ENCODE measurements at regions not wholly inside any gene's neighbourhood (a gene's known extent, or its start where the extent isn't known, plus 50 kb on each side); places are given as distances from the start of the nearest gene placed in this dataset.

DNA sequence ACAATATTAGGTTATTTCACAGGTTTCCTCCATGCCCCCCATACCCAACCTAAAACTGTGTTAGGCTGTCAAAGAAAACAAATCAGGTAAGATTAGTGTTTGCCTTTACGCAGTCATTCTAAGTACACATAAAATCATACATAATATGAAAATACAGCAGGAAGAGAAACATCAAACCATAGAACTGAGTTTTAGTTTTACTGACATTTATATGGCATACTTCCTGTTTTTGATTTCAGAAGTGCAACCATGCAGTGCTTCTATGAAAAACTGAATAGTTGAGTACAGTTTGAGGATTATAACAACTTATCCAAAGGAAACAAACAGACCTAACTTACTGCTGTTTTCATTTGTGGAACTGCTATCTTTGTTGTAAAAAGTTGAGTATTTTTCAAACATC, 91.3 kb downstream of the KCNRG start:
- POLR2A ChIA-PET (ENCODE audit: unreplicated experiment): interaction anchor here (0.7 kb wide), 1 partner anchor 335 kb away, joined by 3 read pairs; no protein-coding TSS in a partner anchor
- Histone ChIP-seq H3K4me1 (ENCODE audit: control insufficient read depth, insufficient read depth, low read length) (peaks cover 2% of the 10 kb centered on the region; the same call in 1 of the 2 replicates), H3K4me3 (ENCODE audit: insufficient read depth, low read depth, low read length) (no peak overlapping the region), H3K36me3 (ENCODE audit: control insufficient read depth, insufficient read depth, low read length) (peaks cover 1% of the 10 kb centered on the region; the same call in 1 of the 2 replicates), H4K8ac (ENCODE audit: low read depth in 2 of 2, low read length in 2 of 2) (no peak overlapping the region), H4K91ac (ENCODE audit: insufficient read depth, low read depth, low read length) (no peak overlapping the region), H2AK5ac (ENCODE audit: low read depth, low read length) (no peak overlapping the region), H3K56ac (ENCODE audit: extremely low read depth, insufficient read depth, low read length) (no peak overlapping the region), H4K5ac (ENCODE audit: low read depth, low read length) (no peak overlapping the region), H3K4me2 (ENCODE audit: low read depth, low read length) (no peak overlapping the region), H3K14ac (replicated peaks; ENCODE audit: low read depth, low read length) (no peak overlapping the region), H3K23ac (ENCODE audit: low read depth, low read length) (no peak overlapping the region), H2BK20ac (ENCODE audit: low read depth, low read length) (no peak overlapping the region), H3K9me3 (ENCODE audit: control insufficient read depth, insufficient read depth, low read length) (no peaks in the 10 kb centered on the region), H3K4ac (ENCODE audit: low read depth, low read length) (no peak overlapping the region), H3K18ac (ENCODE audit: low read depth, low read length) (no peak overlapping the region), H2BK120ac (ENCODE audit: low read depth, low read length) (no peak overlapping the region), H3K79me1 (ENCODE audit: low read depth in 1 of 2, low read length in 2 of 2) (peaks cover 5 to 24% of the 10 kb centered on the region in 2 experiments; a peak in 3 of 4 replicates), H3K27ac (ENCODE audit: insufficient read depth, low read length) (no peak overlapping the region), H4K20me1 (ENCODE audit: insufficient read depth, low read length) (peaks cover 11% of the 10 kb centered on the region; the same call in 1 of the 2 replicates), H3K9me1 (ENCODE audit: insufficient read depth, low read length) (no peaks in the 10 kb centered on the region), H3K9ac (ENCODE audit: low read depth, low read length) (no peak overlapping the region), H2BK15ac (ENCODE audit: low read depth, low read length) (no peak overlapping the region), H2AFZ (replicated peaks; ENCODE audit: low read length, poor library complexity) (no peak overlapping the region), H2AK9ac (replicated peaks; ENCODE audit: low read depth, low read length, poor library complexity) (no peak overlapping the region), H3K27me3 (ENCODE audit: control insufficient read depth, insufficient read depth, low read length) (no peaks in the 10 kb centered on the region), H2BK5ac (ENCODE audit: low read depth, low read length, poor library complexity, severe bottlenecking) (no peak overlapping the region)
- no peak for ATAC-seq (ENCODE audit: low read depth)
- dilution Hi-C loops (cut with HindIII; ENCODE audit: low sequenced_read_pairs, unreplicated experiment): no loop called here
- in situ Hi-C loops (cut with MboI; ENCODE audit: low sequenced_read_pairs): no loop called here
- no TSS peak for BruUV-seq (replicated peaks)
- intact Hi-C loops (cut with micrococcal nuclease): no loop called here
- no CpG with 5 or more reads among the region's 1 CpG for WGBS, 2 experiments (ENCODE audit: extremely low coverage in 2 of 2, insufficient read length in 1 of 2)
- DNase-seq: no peak
- CTCF ChIA-PET: no interaction called here
- TF ChIP-seq, protein P1, sequence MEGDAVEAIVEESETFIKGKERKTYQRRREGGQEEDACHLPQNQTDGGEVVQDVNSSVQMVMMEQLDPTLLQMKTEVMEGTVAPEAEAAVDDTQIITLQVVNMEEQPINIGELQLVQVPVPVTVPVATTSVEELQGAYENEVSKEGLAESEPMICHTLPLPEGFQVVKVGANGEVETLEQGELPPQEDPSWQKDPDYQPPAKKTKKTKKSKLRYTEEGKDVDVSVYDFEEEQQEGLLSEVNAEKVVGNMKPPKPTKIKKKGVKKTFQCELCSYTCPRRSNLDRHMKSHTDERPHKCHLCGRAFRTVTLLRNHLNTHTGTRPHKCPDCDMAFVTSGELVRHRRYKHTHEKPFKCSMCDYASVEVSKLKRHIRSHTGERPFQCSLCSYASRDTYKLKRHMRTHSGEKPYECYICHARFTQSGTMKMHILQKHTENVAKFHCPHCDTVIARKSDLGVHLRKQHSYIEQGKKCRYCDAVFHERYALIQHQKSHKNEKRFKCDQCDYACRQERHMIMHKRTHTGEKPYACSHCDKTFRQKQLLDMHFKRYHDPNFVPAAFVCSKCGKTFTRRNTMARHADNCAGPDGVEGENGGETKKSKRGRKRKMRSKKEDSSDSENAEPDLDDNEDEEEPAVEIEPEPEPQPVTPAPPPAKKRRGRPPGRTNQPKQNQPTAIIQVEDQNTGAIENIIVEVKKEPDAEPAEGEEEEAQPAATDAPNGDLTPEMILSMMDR (conservative IDR thresholded peaks at IDR 0.05; ENCODE audit: low read depth, low read length): no peak
- no peak for TF ChIP-seq MAZ (IDR thresholded peaks at IDR 0.05; ENCODE audit: borderline replicate concordance, low read depth, low read length)
- TF ChIP-seq MXI1 (IDR thresholded peaks at IDR 0.05; ENCODE audit: borderline replicate concordance, low read depth, low read length): no peak
- no peak for TF ChIP-seq SMC3 (IDR thresholded peaks at IDR 0.05; ENCODE audit: low read depth, low read length)
- TF ChIP-seq RAD21 (IDR thresholded peaks at IDR 0.05; ENCODE audit: low read length): no peak
- TF ChIP-seq, protein P2, sequence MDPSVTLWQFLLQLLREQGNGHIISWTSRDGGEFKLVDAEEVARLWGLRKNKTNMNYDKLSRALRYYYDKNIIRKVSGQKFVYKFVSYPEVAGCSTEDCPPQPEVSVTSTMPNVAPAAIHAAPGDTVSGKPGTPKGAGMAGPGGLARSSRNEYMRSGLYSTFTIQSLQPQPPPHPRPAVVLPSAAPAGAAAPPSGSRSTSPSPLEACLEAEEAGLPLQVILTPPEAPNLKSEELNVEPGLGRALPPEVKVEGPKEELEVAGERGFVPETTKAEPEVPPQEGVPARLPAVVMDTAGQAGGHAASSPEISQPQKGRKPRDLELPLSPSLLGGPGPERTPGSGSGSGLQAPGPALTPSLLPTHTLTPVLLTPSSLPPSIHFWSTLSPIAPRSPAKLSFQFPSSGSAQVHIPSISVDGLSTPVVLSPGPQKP (IDR thresholded peaks at IDR 0.05; ENCODE audit: borderline replicate concordance, low read depth, low read length): no peak
- TF ChIP-seq CHD1 (IDR thresholded peaks at IDR 0.05; ENCODE audit: low read depth, low read length): no peak
- no peak for TF ChIP-seq RFX5 (IDR thresholded peaks at IDR 0.05; ENCODE audit: low read depth, low read length)
- no peak for TF ChIP-seq FOS (IDR thresholded peaks at IDR 0.05; ENCODE audit: low read depth, low read length)
- no peak for TF ChIP-seq BHLHE40 (IDR thresholded peaks at IDR 0.05; ENCODE audit: low read depth, low read length)
- TF ChIP-seq, protein P3, sequence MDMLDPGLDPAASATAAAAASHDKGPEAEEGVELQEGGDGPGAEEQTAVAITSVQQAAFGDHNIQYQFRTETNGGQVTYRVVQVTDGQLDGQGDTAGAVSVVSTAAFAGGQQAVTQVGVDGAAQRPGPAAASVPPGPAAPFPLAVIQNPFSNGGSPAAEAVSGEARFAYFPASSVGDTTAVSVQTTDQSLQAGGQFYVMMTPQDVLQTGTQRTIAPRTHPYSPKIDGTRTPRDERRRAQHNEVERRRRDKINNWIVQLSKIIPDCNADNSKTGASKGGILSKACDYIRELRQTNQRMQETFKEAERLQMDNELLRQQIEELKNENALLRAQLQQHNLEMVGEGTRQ (IDR thresholded peaks at IDR 0.05; ENCODE audit: low read depth, low read length): no peak
- no peak for TF ChIP-seq RCOR1 (IDR thresholded peaks at IDR 0.05; ENCODE audit: insufficient replicate concordance, low read length)
- no peak for TF ChIP-seq MAFK (IDR thresholded peaks at IDR 0.05; ENCODE audit: low read depth, low read length)
- TF ChIP-seq NFE2L2 (IDR thresholded peaks at IDR 0.05; ENCODE audit: low read depth, low read length): no peak
- TF ChIP-seq CEBPB (IDR thresholded peaks at IDR 0.05; ENCODE audit: low read depth, low read length): no peak
- TF ChIP-seq POLR2A (IDR thresholded peaks at IDR 0.05; ENCODE audit: low read depth, low read length): no peak
